Tibial nerve (tissue), 3 donors: ENCODE measurements at regions not wholly inside any gene's neighbourhood (a gene's known extent, or its start where the extent isn't known, plus 50 kb on each side); places are given as distances from the start of the nearest gene placed in this dataset.

Source experiments
- EP300 ChIP-seq, 2 donors: sonication (generic); formaldehyde crosslinking; IDR thresholded peaks; one replicate each; pipeline ENCODE4 v1.6.1; 2017; ENCODE audit warnings: antibody characterized with exemption in 2 of 2, mild to moderate bottlenecking in 1 of 2
- POLR2A ChIP-seq, 2 donors: fragments of 450-650 bp; IDR thresholded peaks; one replicate each; pipeline ENCODE4 v1.6.1; 2017; ENCODE audit warnings: antibody characterized with exemption in 2 of 2, mild to moderate bottlenecking in 2 of 2, moderate library complexity in 2 of 2

DNA sequence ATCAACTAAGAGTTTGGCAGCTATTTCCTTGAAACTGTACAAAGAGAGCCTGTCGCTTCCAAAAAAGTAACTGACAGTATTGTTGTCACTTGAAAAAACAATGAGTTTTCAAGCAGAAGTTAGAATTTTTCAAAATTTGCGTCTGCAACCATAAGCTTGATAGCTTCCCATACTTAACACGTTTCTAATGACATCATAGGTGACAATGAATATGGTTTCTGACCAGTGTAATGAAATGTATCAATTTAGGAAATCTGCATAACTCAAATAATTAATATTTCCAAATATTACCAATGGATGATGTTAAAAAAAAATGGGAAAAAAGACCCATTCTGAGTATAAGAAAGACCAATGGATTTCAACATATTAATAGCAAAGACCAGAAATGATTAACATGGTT lies 165.4 kb upstream of the CRY1 start:
- TF ChIP-seq EP300 (IDR thresholded peaks at IDR 0.05), result no peak
- no peak for TF ChIP-seq POLR2A (IDR thresholded peaks at IDR 0.05)
